GM12878 (cell line): ENCODE measurements at regions not wholly inside any gene's neighbourhood (a gene's known extent, or its start where the extent isn't known, plus 50 kb on each side); places are given as distances from the start of the nearest gene placed in this dataset.

ENCODE experiments used
- CTCF ChIP-seq, 3 experiments: IDR thresholded peaks in 2 of 3; conservative IDR thresholded peaks in 1 of 3; 2 replicates each; pipeline ENCODE4 v1.5.1; 2011; ENCODE audit warnings: low read depth in 3 of 3, low read length in 3 of 3, mild to moderate bottlenecking in 3 of 3, control low read depth in 2 of 3, moderate library complexity in 2 of 3, inconsistent platforms in 1 of 3, mixed read lengths in 1 of 3; ENCODE audit not compliant: control insufficient read depth in 2 of 3, insufficient read depth in 1 of 3; ENCODE audit errors: extremely low read depth in 1 of 3
- FOXM1 ChIP-seq: IDR thresholded peaks from 2 replicates; pipeline ENCODE4 v1.6.1; 2012; ENCODE audit warnings: low read depth, mild to moderate bottlenecking, inconsistent platforms, low read length, moderate library complexity
- GABPA ChIP-seq: IDR thresholded peaks from 2 replicates; pipeline ENCODE4 v1.6.1; 2014; ENCODE audit warnings: antibody characterized with exemption, low read depth, mild to moderate bottlenecking, inconsistent platforms
- MAX ChIP-seq: IDR thresholded peaks from 2 replicates; pipeline ENCODE4 v1.6.1; 2012; ENCODE audit warnings: low read depth, low read length, improper control_type of control experiment
- NR2F1 ChIP-seq: fragments of 450-650 bp; conservative IDR thresholded peaks from 2 replicates; pipeline ENCODE4 v1.6.1; 2017; ENCODE audit warnings: mild to moderate bottlenecking
- PKNOX1 ChIP-seq: fragments of 450-650 bp; IDR thresholded peaks from 2 replicates; pipeline ENCODE4 v1.6.1; 2016; ENCODE audit warnings: mild to moderate bottlenecking
- POLR2A ChIP-seq: IDR thresholded peaks from 2 replicates; pipeline ENCODE4 v1.6.1; 2011; ENCODE audit warnings: low read depth, mild to moderate bottlenecking, low read length
- POLR2AphosphoS5 ChIP-seq: IDR thresholded peaks from 2 replicates; pipeline ENCODE4 v1.6.1; 2011; ENCODE audit warnings: mild to moderate bottlenecking, low read length, inconsistent platforms
- YY1 ChIP-seq: IDR thresholded peaks from 2 replicates; pipeline ENCODE4 v1.6.1; 2011; ENCODE audit warnings: low read depth, mild to moderate bottlenecking, low read length
- TF ChIP-seq, protein P1 (sequence below): IDR thresholded peaks from 2 replicates; pipeline ENCODE4 v1.6.1; 2011; ENCODE audit warnings: borderline replicate concordance, low read depth, mild to moderate bottlenecking, moderate library complexity, low read length; ENCODE audit not compliant: insufficient read depth, poor library complexity, severe bottlenecking

DNA sequence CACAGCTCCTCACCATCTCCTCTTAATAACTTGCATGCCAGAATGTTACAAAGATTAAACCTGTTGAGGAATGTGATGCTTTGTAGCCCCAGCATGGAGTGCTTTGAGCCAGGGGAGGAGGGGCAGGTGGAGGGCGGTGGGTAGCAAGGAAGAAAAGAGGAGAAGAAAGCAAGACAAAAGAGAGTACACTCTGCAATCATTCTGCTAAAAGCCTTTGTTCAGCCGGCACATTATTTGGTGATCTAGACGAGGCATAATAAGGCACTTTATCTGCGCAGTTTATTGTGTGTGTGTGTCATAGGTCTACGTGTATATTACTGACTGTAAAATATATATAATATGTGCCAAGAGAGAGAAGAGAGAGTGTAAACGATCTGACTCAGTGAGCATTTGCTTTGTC, 139.1 kb downstream of the SOX9 start:
- TF ChIP-seq PKNOX1 (no peak), GABPA (no peak), CTCF (IDR thresholded peaks at IDR 0.05 in 2 of 3, conservative IDR thresholded peaks at IDR 0.05 in 1 of 3; ENCODE audit: control insufficient read depth in 2 of 3, extremely low read depth in 1 of 3, insufficient read depth in 1 of 3, low read depth in 3 of 3, low read length in 3 of 3) (no peak), FOXM1 (no peak), YY1 (no peak), MAX (no peak), POLR2AphosphoS5 (no peak), NR2F1 (no peak), POLR2A (no peak)
- TF ChIP-seq, protein P1, sequence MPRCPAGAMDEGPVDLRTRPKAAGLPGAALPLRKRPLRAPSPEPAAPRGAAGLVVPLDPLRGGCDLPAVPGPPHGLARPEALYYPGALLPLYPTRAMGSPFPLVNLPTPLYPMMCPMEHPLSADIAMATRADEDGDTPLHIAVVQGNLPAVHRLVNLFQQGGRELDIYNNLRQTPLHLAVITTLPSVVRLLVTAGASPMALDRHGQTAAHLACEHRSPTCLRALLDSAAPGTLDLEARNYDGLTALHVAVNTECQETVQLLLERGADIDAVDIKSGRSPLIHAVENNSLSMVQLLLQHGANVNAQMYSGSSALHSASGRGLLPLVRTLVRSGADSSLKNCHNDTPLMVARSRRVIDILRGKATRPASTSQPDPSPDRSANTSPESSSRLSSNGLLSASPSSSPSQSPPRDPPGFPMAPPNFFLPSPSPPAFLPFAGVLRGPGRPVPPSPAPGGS: no peak
